HG03060 (cell line): ENCODE measurements at regions not wholly inside any gene's neighbourhood (a gene's known extent, or its start where the extent isn't known, plus 50 kb on each side); places are given as distances from the start of the nearest gene placed in this dataset.
A peak's percentile ranks its signal among the peaks of the same experiment; 100 is the strongest.

ENCODE experiments used
- ATAC-seq: cut with Tn5 transposase; IDR thresholded peaks from one replicate; pipeline ENCODE4 v1.9.1; 2021; ENCODE audit warnings: low read depth, moderate number of reproducible peaks; ENCODE audit not compliant: unreplicated experiment

DNA sequence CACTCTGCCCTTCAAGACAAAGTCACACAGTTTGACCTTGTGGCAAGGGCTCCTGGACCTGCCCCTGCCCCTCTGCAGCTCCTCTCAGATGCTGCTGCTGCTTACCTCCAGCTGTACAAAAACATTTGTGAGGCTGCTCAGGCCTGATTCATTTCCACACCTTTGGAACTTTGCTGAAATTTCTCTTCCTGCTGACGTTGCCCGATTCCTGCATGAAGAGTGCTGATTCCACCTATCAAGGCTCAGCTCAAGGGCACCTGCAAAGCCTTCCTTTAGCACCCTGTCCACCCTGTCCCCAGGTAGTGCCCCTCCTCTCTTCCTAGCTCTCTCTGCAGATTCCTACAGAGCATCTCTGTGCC, 738.3 kb upstream of the HS6ST1 start:
- ATAC-seq = no peak

DNA sequence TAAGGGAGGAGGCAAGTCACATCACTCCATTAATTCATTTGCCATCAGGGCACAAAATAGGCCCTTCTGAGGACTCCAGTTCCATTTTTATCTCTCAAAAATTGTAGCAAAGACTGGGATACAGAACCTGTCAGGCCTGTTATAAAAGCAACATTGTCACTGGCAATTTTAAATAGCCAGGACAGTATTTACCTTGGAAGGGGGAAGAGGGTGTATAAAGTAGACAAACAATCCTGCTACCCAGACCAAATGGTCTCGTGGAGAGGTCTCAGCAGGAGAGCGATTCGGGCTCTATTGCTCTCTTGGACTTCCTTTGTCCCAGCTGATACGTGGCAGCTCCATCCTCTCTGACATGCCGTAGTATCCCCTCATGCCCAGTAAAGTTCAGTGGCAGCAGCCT, 740.3 kb upstream of the HS6ST1 start:
- no peak for ATAC-seq

- no peak for ATAC-seq
Measured at GRCh38 chr2:129059476-129059875, 740.8 kb upstream of the HS6ST1 start.

GRCh38 chr2:129061069-129061768, 742.6 kb upstream of the HS6ST1 start:
- peak; percentile 82 for ATAC-seq

DNA sequence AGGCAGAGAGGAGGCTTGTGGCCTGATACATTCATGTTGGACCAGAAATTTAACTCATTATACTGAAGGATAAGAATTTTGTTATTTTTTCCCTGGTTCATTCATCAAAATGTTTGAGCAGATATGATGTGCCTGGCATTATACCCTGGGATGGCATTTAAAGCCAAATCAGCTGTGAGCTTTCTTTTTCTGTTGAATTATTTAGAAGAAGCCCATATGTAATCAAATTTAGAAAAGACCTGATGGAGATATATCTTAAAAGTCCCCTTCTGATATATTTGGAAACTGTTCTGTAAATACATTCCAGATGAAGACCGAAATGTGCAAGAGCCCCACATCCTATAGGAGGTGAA, 743.1 kb upstream of the HS6ST1 start:
- no peak for ATAC-seq

DNA sequence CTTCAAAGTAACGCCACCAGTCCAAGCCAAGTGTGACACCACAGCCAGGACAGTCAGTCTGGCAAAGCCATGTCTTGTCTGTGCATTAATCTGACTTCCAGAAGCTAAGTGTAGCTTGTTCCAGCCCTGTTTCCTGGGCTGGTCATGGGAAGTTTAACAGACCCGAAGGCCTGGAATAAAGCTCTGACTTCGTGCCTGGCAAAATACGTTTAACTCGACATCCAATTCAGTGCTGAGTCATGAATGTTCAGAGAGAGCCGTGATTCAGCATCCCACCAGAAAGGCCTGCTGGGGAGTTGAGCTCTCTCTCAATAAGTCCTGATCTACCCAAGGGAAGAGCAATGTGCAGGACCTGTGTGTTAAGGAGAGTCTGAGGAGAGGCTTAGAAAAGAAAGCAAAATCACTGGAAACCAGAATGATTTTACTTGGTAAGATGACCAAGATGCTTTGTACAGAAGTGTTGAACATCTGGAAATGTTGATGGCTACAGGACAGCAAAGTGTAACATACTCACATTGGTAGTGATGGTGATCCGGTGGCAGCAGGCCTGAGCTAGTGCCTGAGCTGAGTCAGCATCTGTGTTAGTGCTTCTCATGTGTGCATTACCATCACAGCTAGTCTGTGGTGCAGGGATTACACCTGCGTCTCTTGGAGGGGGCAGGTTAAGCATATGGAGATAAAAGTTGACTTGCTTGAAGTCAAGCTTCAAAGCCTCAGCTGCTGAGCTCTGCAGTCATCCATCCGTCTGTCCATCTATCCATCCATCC, 743.7 kb upstream of the HS6ST1 start:
- no peak for ATAC-seq

GRCh38 chr2:129067070-129067469, 748.4 kb upstream of the HS6ST1 start:
- no peak for ATAC-seq

GRCh38 chr2:129067953-129068352, 749.3 kb upstream of the HS6ST1 start:
- no peak for ATAC-seq

DNA sequence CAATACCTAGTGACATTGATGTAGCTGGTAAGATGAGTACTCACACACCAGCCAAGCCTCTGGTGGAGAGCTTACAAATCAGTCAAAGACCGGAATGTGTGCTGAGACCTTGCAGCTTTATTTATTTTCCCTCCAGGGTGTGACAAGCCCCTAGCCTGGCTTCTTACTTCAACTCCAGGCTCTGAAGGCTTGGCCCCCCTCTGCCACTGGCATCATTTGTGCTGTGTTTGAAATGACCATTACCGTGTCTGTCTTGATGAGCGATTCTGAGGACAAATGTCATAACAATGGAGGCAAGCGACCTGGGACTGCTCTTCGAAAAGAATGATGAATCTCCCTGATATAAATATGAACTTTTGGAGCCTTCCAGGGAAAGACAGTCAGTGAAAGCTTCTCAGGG, 749.9 kb upstream of the HS6ST1 start:
- no peak for ATAC-seq

DNA sequence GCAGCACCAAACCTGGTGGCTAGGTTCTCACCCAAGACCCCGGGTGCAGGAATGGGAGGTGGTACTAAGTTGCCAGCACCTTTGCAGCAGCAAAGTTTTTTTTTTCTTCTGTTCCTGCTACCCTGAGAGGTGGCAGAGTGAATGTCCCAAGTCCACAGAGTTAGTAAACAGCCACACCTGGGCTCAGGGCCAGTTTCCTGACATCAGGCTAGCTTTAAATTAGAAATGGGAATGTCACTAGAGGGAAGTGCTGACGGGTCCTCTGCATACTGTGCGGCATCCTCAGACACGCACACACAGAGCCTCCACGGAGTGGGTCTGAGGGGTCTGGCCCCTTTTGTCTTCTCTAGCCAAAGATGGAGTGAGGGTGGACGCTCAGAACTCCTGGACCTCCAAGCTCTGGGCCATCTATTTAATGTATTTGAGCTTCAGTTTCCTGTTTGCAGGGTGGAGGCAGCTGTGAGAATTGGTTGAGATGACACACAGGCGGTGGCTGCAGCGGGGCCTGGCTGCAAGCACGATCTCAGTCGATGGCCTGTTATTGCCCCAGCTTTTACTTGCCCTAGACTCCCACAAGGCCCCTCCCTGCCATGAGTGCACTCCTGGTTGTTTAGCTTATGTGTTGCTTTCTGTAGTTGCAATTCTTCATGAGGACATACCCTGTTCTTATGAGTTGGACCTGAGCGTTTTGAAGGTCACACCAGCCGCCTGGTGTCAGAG, 751.4 kb upstream of the HS6ST1 start:
- no peak for ATAC-seq

GRCh38 chr2:129070663-129071062, 752.0 kb upstream of the HS6ST1 start:
- no peak for ATAC-seq

GRCh38 chr2:129071531-129071930, 752.9 kb upstream of the HS6ST1 start:
- no peak for ATAC-seq

DNA sequence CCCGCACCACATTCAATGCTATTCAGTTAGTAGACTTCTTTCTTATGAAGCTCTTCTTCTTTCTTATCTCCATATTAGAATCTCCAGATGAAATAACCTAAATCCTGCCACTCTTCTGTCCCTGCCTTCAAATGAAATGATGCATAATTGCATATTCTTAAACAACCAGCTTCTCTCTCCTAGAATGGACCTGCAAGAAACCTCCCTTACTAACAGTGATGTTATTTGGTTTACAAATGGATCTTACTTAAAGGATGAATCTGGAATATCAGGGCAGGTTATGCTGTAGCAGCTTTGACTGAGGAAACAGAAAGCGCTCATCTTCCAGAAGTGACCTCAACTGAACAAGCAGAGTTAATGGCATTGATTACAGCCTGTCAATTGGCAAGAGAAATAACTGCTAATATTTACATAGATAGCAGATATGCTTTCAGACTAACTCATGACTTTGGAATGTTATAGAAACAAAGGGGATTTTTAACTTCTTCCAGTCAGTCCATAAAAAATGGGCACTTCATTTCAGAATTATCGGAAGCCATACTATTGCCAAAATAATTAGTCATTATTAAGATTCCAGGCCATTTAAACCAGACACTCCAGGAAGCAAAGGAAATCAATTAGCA, 755.7 kb upstream of the HS6ST1 start:
- no peak for ATAC-seq

DNA sequence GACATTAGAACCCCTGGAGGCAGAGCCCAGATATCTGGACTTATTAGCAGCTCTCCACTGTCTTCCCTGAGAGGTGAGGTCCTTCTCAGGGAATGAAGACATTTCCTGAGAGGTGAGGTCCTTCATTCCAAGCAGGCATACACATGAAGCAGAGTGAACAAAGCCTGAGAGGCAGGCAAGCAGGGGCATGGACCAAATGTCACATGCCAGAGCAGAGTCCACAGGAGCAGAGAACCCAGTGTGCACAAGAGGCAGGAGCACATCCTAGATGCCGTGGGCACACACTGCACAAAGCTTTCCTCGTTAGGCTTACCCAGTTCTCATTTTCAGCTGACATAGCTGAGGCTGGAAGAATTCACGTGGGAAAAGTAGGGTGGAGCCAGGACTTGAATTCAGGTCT, 759.9 kb upstream of the HS6ST1 start:
- no peak for ATAC-seq

GRCh38 chr2:129080715-129081476, 762.2 kb upstream of the HS6ST1 start:
- no peak for ATAC-seq

- ATAC-seq = no peak
Measured at GRCh38 chr2:129085386-129085785, 766.7 kb upstream of the HS6ST1 start.

DNA sequence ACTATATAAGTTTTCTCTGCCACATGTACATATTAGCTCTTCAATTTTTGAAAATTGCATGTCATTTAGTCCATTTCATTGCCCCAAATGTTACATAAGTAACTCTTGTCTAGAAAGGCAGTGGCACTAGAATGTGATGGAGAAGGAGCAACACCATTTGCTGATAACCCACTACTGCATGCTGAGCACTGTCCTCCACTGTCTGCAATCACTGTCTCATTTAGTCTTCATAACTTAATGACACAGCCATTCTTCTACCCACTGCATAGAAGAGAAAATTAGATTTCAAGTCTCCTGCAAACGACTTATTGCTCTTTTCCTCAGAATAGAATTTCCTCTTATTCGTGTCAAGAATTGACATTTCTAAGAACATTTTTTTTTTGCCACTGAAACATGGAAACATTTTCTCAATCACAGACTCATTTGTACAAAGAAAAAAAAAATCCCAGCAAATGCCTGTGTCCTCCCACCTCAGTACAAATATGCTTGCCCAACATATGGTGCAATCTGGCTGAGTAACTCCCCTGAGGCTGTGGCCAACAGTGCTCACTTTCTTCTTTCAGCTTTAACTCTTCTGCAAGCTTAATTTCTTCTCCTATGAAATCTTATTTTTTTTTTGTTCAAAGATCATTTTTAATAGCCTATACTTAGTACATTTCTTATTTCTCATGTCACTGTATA, 768.6 kb upstream of the HS6ST1 start:
- no peak for ATAC-seq

GRCh38 chr2:129091620-129092019, 773.0 kb upstream of the HS6ST1 start:
- ATAC-seq = no peak

DNA sequence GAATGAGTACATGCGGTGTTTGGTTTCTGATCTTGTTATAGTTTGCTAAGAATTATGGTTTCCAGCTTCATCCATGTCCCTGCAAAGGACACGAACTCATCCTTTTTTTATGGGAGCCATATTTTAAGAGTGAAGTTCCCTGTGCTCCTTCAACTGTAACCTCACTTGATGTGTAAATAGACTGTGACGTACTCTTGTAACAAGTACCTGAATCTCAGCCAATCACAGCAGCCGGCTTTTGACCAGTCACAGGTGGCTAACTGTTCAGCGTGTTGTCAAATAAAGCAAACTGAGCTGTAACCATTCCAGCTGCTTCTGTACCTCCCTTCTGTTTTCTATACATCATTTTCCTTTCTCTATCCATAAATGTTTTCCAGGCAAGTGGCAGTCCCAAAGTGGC, 774.3 kb upstream of the HS6ST1 start:
- ATAC-seq = no peak

GRCh38 chr2:129101186-129101585, 782.5 kb upstream of the HS6ST1 start:
- ATAC-seq = no peak
